ENCODE measurements at regions not wholly inside any gene's neighbourhood (a gene's known extent, or its start where the extent isn't known, plus 50 kb on each side); places are given as distances from the start of the nearest gene placed in this dataset.
"Not testable (repeated sequence)": the region's sequence is repeated elsewhere in the genome, so short reads cannot be mapped to it uniquely, and the experiment has no call there.

GRCh38 chr21:23548924-23549323, 2058.4 kb downstream of the MRPL39 start:
- not testable (repeated sequence) for H3K9ac ChIP-seq (ENCODE audit: low read depth, low read length); H3K27me3 ChIP-seq (ENCODE audit: control insufficient read depth, insufficient read depth, low read length); H3K4me3 ChIP-seq (ENCODE audit: low read depth, low read length); H3K36me3 ChIP-seq (ENCODE audit: control insufficient read depth, insufficient read depth, low read length); H3K9me3 ChIP-seq (ENCODE audit: control insufficient read depth, insufficient read depth, low read length); H3K4me1 ChIP-seq (ENCODE audit: control insufficient read depth, insufficient read depth, low read length)

GRCh38 chr21:23543333-23543732, 2063.9 kb downstream of the MRPL39 start:
- H3K36me3 ChIP-seq (ENCODE audit: control insufficient read depth, insufficient read depth, low read length): no peaks in the 10 kb centered on the region
- H3K9ac ChIP-seq (ENCODE audit: low read depth, low read length): no peak overlapping the region
- H3K27me3 ChIP-seq (ENCODE audit: control insufficient read depth, insufficient read depth, low read length): no peaks in the 10 kb centered on the region
- H3K4me3 ChIP-seq (ENCODE audit: low read depth, low read length): no peak overlapping the region
- no peaks in the 10 kb centered on the region for H3K4me1 ChIP-seq (ENCODE audit: control insufficient read depth, insufficient read depth, low read length)
- H3K9me3 ChIP-seq (ENCODE audit: control insufficient read depth, insufficient read depth, low read length): peaks cover 14% of the 10 kb centered on the region

- Histone ChIP-seq H3K4me3 (ENCODE audit: low read depth, low read length) (no peak overlapping the region), H3K36me3 (ENCODE audit: control insufficient read depth, insufficient read depth, low read length) (no peaks in the 10 kb centered on the region), H3K9me3 (ENCODE audit: control insufficient read depth, insufficient read depth, low read length) (peaks cover 9% of the 10 kb centered on the region), H3K27me3 (ENCODE audit: control insufficient read depth, insufficient read depth, low read length) (no peaks in the 10 kb centered on the region), H3K9ac (ENCODE audit: low read depth, low read length) (no peak overlapping the region), H3K4me1 (ENCODE audit: control insufficient read depth, insufficient read depth, low read length) (no peaks in the 10 kb centered on the region)
These were observed 2065.2 kb downstream of the MRPL39 start for GRCh38 chr21:23542097-23542496.

- no peak overlapping the region for H3K4me3 ChIP-seq (ENCODE audit: low read depth, low read length)
- no peaks in the 10 kb centered on the region for H3K27me3 ChIP-seq (ENCODE audit: control insufficient read depth, insufficient read depth, low read length)
- no peaks in the 10 kb centered on the region for H3K4me1 ChIP-seq (ENCODE audit: control insufficient read depth, insufficient read depth, low read length)
- no peaks in the 10 kb centered on the region for H3K36me3 ChIP-seq (ENCODE audit: control insufficient read depth, insufficient read depth, low read length)
- H3K9ac ChIP-seq (ENCODE audit: low read depth, low read length): no peak overlapping the region
- H3K9me3 ChIP-seq (ENCODE audit: control insufficient read depth, insufficient read depth, low read length): peaks cover 13% of the 10 kb centered on the region
These were observed 2065.7 kb downstream of the MRPL39 start for GRCh38 chr21:23541571-23541970.

- no peaks in the 10 kb centered on the region for H3K4me1 ChIP-seq (ENCODE audit: control insufficient read depth, insufficient read depth, low read length)
- H3K27me3 ChIP-seq (ENCODE audit: control insufficient read depth, insufficient read depth, low read length): no peaks in the 10 kb centered on the region
- no peak overlapping the region for H3K4me3 ChIP-seq (ENCODE audit: low read depth, low read length)
- H3K36me3 ChIP-seq (ENCODE audit: control insufficient read depth, insufficient read depth, low read length): no peaks in the 10 kb centered on the region
- no peak overlapping the region for H3K9ac ChIP-seq (ENCODE audit: low read depth, low read length)
- H3K9me3 ChIP-seq (ENCODE audit: control insufficient read depth, insufficient read depth, low read length): peaks cover 31% of the 10 kb centered on the region
These were observed 2072.4 kb downstream of the MRPL39 start for GRCh38 chr21:23534850-23535249.

- no peak overlapping the region for H3K9ac ChIP-seq (ENCODE audit: low read depth, low read length)
These were observed 2075.8 kb downstream of the MRPL39 start for GRCh38 chr21:23531444-23531843.

GRCh38 chr21:23524685-23525084, 2082.6 kb downstream of the MRPL39 start:
- H3K4me3 ChIP-seq (ENCODE audit: low read depth, low read length): no peak overlapping the region
- H3K9ac ChIP-seq (ENCODE audit: low read depth, low read length): no peak overlapping the region
- no peaks in the 10 kb centered on the region for H3K27me3 ChIP-seq (ENCODE audit: control insufficient read depth, insufficient read depth, low read length)
- H3K9me3 ChIP-seq (ENCODE audit: control insufficient read depth, insufficient read depth, low read length): peaks cover 13% of the 10 kb centered on the region
- no peaks in the 10 kb centered on the region for H3K4me1 ChIP-seq (ENCODE audit: control insufficient read depth, insufficient read depth, low read length)
- no peaks in the 10 kb centered on the region for H3K36me3 ChIP-seq (ENCODE audit: control insufficient read depth, insufficient read depth, low read length)

More at GRCh38 chr21:23531444-23531843, 2075.8 kb downstream of the MRPL39 start:
- no peaks in the 10 kb centered on the region for H3K36me3 ChIP-seq (ENCODE audit: control insufficient read depth, insufficient read depth, low read length)
- peaks cover 27% of the 10 kb centered on the region for H3K9me3 ChIP-seq (ENCODE audit: control insufficient read depth, insufficient read depth, low read length)
- H3K4me3 ChIP-seq (ENCODE audit: low read depth, low read length): no peak overlapping the region
- no peaks in the 10 kb centered on the region for H3K4me1 ChIP-seq (ENCODE audit: control insufficient read depth, insufficient read depth, low read length)
- no peaks in the 10 kb centered on the region for H3K27me3 ChIP-seq (ENCODE audit: control insufficient read depth, insufficient read depth, low read length)

GRCh38 chr21:23522751-23523150, 2084.5 kb downstream of the MRPL39 start:
- Histone ChIP-seq H3K4me3 (ENCODE audit: low read depth, low read length) (no peak overlapping the region), H3K36me3 (ENCODE audit: control insufficient read depth, insufficient read depth, low read length) (no peaks in the 10 kb centered on the region), H3K9me3 (ENCODE audit: control insufficient read depth, insufficient read depth, low read length) (peaks cover 10% of the 10 kb centered on the region)

GRCh38 chr21:23507501-23507900, 2099.8 kb downstream of the MRPL39 start:
- Histone ChIP-seq H3K4me1 (ENCODE audit: control insufficient read depth, insufficient read depth, low read length) (no peaks in the 10 kb centered on the region), H3K4me3 (ENCODE audit: low read depth, low read length) (no peak overlapping the region), H3K36me3 (ENCODE audit: control insufficient read depth, insufficient read depth, low read length) (no peaks in the 10 kb centered on the region), H3K27me3 (ENCODE audit: control insufficient read depth, insufficient read depth, low read length) (no peaks in the 10 kb centered on the region), H3K9ac (ENCODE audit: low read depth, low read length) (no peak overlapping the region), H3K9me3 (ENCODE audit: control insufficient read depth, insufficient read depth, low read length) (peaks cover 22% of the 10 kb centered on the region)

More at GRCh38 chr21:23522751-23523150, 2084.5 kb downstream of the MRPL39 start:
- H3K9ac ChIP-seq (ENCODE audit: low read depth, low read length): no peak overlapping the region
- no peaks in the 10 kb centered on the region for H3K4me1 ChIP-seq (ENCODE audit: control insufficient read depth, insufficient read depth, low read length)
- H3K27me3 ChIP-seq (ENCODE audit: control insufficient read depth, insufficient read depth, low read length): no peaks in the 10 kb centered on the region

GRCh38 chr21:23496729-23497128, 2110.6 kb downstream of the MRPL39 start:
- no peaks in the 10 kb centered on the region for H3K36me3 ChIP-seq (ENCODE audit: control insufficient read depth, insufficient read depth, low read length)
- no peak overlapping the region for H3K9ac ChIP-seq (ENCODE audit: low read depth, low read length)
- peaks cover 6% of the 10 kb centered on the region for H3K9me3 ChIP-seq (ENCODE audit: control insufficient read depth, insufficient read depth, low read length)
- no peak overlapping the region for H3K4me3 ChIP-seq (ENCODE audit: low read depth, low read length)
- no peaks in the 10 kb centered on the region for H3K27me3 ChIP-seq (ENCODE audit: control insufficient read depth, insufficient read depth, low read length)
- no peaks in the 10 kb centered on the region for H3K4me1 ChIP-seq (ENCODE audit: control insufficient read depth, insufficient read depth, low read length)

GRCh38 chr21:23488245-23488644, 2119.0 kb downstream of the MRPL39 start:
- H3K36me3 ChIP-seq (ENCODE audit: control insufficient read depth, insufficient read depth, low read length): no peaks in the 10 kb centered on the region
- H3K9ac ChIP-seq (ENCODE audit: low read depth, low read length): no peak overlapping the region
- no peak overlapping the region for H3K4me3 ChIP-seq (ENCODE audit: low read depth, low read length)
- H3K27me3 ChIP-seq (ENCODE audit: control insufficient read depth, insufficient read depth, low read length): no peaks in the 10 kb centered on the region
- H3K4me1 ChIP-seq (ENCODE audit: control insufficient read depth, insufficient read depth, low read length): no peaks in the 10 kb centered on the region
- peaks cover 28% of the 10 kb centered on the region for H3K9me3 ChIP-seq (ENCODE audit: control insufficient read depth, insufficient read depth, low read length)

GRCh38 chr21:23480591-23481270, 2126.6 kb downstream of the MRPL39 start:
- Histone ChIP-seq H3K36me3 (ENCODE audit: control insufficient read depth, insufficient read depth, low read length) (no peaks in the 10 kb centered on the region), H3K27me3 (ENCODE audit: control insufficient read depth, insufficient read depth, low read length) (no peaks in the 10 kb centered on the region), H3K4me3 (ENCODE audit: low read depth, low read length) (no peak overlapping the region), H3K9ac (ENCODE audit: low read depth, low read length) (no peak overlapping the region), H3K4me1 (ENCODE audit: control insufficient read depth, insufficient read depth, low read length) (no peaks in the 10 kb centered on the region), H3K9me3 (ENCODE audit: control insufficient read depth, insufficient read depth, low read length) (peaks cover 4% of the 10 kb centered on the region)
